ENCODE measurements at regions not wholly inside any gene's neighbourhood (a gene's known extent, or its start where the extent isn't known, plus 50 kb on each side); places are given as distances from the start of the nearest gene placed in this dataset.
"Not testable (repeated sequence)": the region's sequence is repeated elsewhere in the genome, so short reads cannot be mapped to it uniquely, and the experiment has no call there.

GRCh38 chr5:153939101-153939500 is 99.6 kb downstream of the FAM114A2 start:
- intact Hi-C loops (cut with DNase I; ENCODE audit: low total_unique reads), result no loop called here
- DNase-seq, result no peak
- no peaks in the 10 kb centered on the region for H3K27me3 ChIP-seq (replicated peaks in 1 of 7)
- no peaks in the 10 kb centered on the region for H3K4me1 ChIP-seq
- H3K27ac ChIP-seq, result no peak overlapping the region
- no peak for TF ChIP-seq CTCF (IDR thresholded peaks at IDR 0.05 in 8 of 11, conservative IDR thresholded peaks at IDR 0.05 in 3 of 11)
- no peak for TF ChIP-seq POLR2AphosphoS5 (IDR thresholded peaks at IDR 0.05)
- no peak for TF ChIP-seq POLR2A (IDR thresholded peaks at IDR 0.05)
- no peaks in the 10 kb centered on the region for H3K36me3 ChIP-seq
- H3K9me3 ChIP-seq, result peaks cover 8 to 91% (median 76%) of the 10 kb centered on the region in 8 donors
- no peak overlapping the region for H3K4me3 ChIP-seq
- 84 to 91% (median 84%) methylated on average over 3 of the region's 3 CpGs for WGBS, 5 donors

GRCh38 chr5:153938191-153938842 is 100.4 kb downstream of the FAM114A2 start:
- no peak for DNase-seq
- intact Hi-C loops (cut with DNase I; ENCODE audit: low total_unique reads), result no loop called here
- no peaks in the 10 kb centered on the region for H3K27me3 ChIP-seq (replicated peaks in 1 of 7)
- no peak overlapping the region for H3K4me3 ChIP-seq
- H3K27ac ChIP-seq, result no peak overlapping the region
- H3K36me3 ChIP-seq, result no peaks in the 10 kb centered on the region
- no peaks in the 10 kb centered on the region for H3K4me1 ChIP-seq
- TF ChIP-seq CTCF (IDR thresholded peaks at IDR 0.05 in 8 of 11, conservative IDR thresholded peaks at IDR 0.05 in 3 of 11) (no peak), POLR2A (IDR thresholded peaks at IDR 0.05) (no peak), POLR2AphosphoS5 (IDR thresholded peaks at IDR 0.05) (no peak)
- H3K9me3 ChIP-seq, result peaks cover 8 to 95% (median 72%) of the 10 kb centered on the region in 8 donors

- TF ChIP-seq POLR2A (IDR thresholded peaks at IDR 0.05), result no peak
- TF ChIP-seq POLR2AphosphoS5 (IDR thresholded peaks at IDR 0.05), result no peak
- no peak for TF ChIP-seq CTCF (IDR thresholded peaks at IDR 0.05 in 8 of 11, conservative IDR thresholded peaks at IDR 0.05 in 3 of 11)
- WGBS, 5 donors, result 84 to 90% (median 85%) methylated on average over 2 of the region's 2 CpGs
- Histone ChIP-seq H3K27me3 (replicated peaks in 1 of 7) (no peaks in the 10 kb centered on the region), H3K36me3 (no peaks in the 10 kb centered on the region), H3K27ac (no peak overlapping the region), H3K4me1 (no peaks in the 10 kb centered on the region), H3K9me3 (peaks cover 8 to 90% (median 71%) of the 10 kb centered on the region in 8 donors), H3K4me3 (no peak overlapping the region)
- intact Hi-C loops (cut with DNase I; ENCODE audit: low total_unique reads), result no loop called here
- DNase-seq, result no peak
These were observed 101.0 kb downstream of the FAM114A2 start for GRCh38 chr5:153937661-153938060.

GRCh38 chr5:153935151-153935550 is 103.6 kb downstream of the FAM114A2 start:
- H3K4me1 ChIP-seq; H3K4me3 ChIP-seq; H3K27me3 ChIP-seq (replicated peaks in 1 of 7); intact Hi-C loops (cut with DNase I; ENCODE audit: low total_unique reads); DNase-seq; H3K36me3 ChIP-seq; H3K27ac ChIP-seq: not testable (repeated sequence)
- H3K9me3 ChIP-seq, result peaks cover 0 to 64% (median 47%) of the 10 kb centered on the region in 8 donors
- WGBS, 5 donors, result 62 to 72% (median 68%) methylated on average over 2 of the region's 2 CpGs

GRCh38 chr5:153926201-153926600 is 112.5 kb downstream of the FAM114A2 start:
- H3K27ac ChIP-seq, result no peak overlapping the region
- DNase-seq, result no peak
- no peaks in the 10 kb centered on the region for H3K36me3 ChIP-seq
- H3K4me3 ChIP-seq, result no peak overlapping the region
- H3K4me1 ChIP-seq, result no peaks in the 10 kb centered on the region
- TF ChIP-seq POLR2AphosphoS5 (IDR thresholded peaks at IDR 0.05) (no peak), POLR2A (IDR thresholded peaks at IDR 0.05) (no peak), CTCF (IDR thresholded peaks at IDR 0.05 in 8 of 11, conservative IDR thresholded peaks at IDR 0.05 in 3 of 11) (no peak)
- intact Hi-C loops (cut with DNase I; ENCODE audit: low total_unique reads), result no loop called here
- no peaks in the 10 kb centered on the region for H3K27me3 ChIP-seq (replicated peaks in 1 of 7)
- peaks cover 0 to 6% (median 0%) of the 10 kb centered on the region in 8 donors for H3K9me3 ChIP-seq
